GM21786 (cell line): ENCODE measurements at regions not wholly inside any gene's neighbourhood (a gene's known extent, or its start where the extent isn't known, plus 50 kb on each side); places are given as distances from the start of the nearest gene placed in this dataset.
"Not testable (repeated sequence)": the region's sequence is repeated elsewhere in the genome, so short reads cannot be mapped to it uniquely, and the experiment has no call there.

ENCODE experiments used
- ATAC-seq: cut with Tn5 transposase; IDR thresholded peaks from one replicate; pipeline ENCODE4 v1.9.1; 2021; ENCODE audit not compliant: unreplicated experiment

GRCh38 chr16:85270374-85270773, 158.1 kb upstream of the CIBAR2 start:
- ATAC-seq: no peak

GRCh38 chr16:85271198-85271597, 158.9 kb upstream of the CIBAR2 start:
- no peak for ATAC-seq

GRCh38 chr16:85273293-85273692, 161.0 kb upstream of the CIBAR2 start:
- ATAC-seq: no peak

DNA sequence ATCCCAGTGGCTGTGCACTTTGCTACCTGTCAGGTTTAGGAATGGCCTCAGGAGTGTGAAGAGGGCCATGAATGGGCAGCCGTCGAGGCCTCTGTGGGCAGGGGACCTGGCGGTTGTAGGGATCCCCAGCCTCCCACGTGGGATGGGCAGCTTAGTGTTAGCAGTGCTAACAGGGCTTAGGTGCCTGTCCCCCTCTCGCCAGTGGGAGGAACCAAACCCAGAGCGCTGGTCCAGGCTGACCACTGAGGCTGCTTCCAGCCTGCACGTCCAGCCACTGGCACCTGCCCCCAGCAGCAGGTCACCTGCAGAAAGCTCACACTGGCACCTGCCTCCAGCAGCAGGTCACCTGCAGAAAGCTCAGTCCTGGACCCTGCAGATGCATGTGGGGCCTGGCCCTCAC, 162.2 kb upstream of the CIBAR2 start:
- no peak for ATAC-seq

GRCh38 chr16:85274924-85275323, 162.7 kb upstream of the CIBAR2 start:
- no peak for ATAC-seq

- ATAC-seq: no peak
These were observed 163.4 kb upstream of the CIBAR2 start for GRCh38 chr16:85275533-85276249.

GRCh38 chr16:85276258-85276657, 164.0 kb upstream of the CIBAR2 start:
- ATAC-seq: no peak

GRCh38 chr16:85276721-85277120, 164.4 kb upstream of the CIBAR2 start:
- ATAC-seq: no peak

- no peak for ATAC-seq
These were observed 166.6 kb upstream of the CIBAR2 start for GRCh38 chr16:85278839-85279238.

GRCh38 chr16:85279402-85279801, 167.1 kb upstream of the CIBAR2 start:
- ATAC-seq: no peak

- ATAC-seq: no peak
These were observed 167.7 kb upstream of the CIBAR2 start for GRCh38 chr16:85279825-85280545.

DNA sequence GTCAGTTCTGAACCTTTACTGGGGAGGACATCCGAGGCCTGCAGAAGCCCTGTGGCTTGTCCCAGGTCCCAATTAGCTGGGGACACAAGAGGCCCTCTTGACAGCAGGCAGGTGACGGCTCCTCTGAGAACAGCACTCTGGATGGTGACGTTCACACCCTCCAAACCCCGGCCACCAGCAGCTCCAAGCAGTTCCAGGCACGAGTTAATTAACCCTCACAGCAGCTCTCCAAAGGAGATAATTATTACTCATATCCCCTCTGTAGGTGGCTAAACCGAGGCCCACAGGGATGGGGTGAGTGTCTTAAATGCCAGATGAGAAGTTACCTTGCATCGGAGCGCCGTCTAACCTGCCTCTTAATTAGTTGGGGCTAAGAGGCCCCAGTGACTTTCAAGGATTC, 168.9 kb upstream of the CIBAR2 start:
- ATAC-seq: no peak

DNA sequence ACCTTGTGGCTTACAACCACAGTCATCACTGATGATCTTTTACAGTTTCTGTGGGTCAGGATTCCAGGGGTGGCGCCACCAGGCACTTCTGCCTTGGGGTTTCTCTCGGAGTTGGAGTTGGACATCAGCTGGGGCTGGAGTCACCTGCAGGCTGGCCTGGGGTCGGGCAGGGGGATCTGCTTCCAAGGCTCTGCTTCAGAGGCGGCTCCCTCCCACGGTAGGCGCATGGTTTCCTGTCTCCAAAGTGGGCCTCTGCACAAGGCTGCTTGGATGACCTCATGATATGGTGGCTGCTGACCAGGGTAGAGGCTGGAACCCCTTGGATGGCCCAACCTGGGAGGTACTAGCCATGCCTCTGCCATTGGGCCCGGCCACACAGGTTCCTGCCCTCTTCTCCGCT, 170.6 kb upstream of the CIBAR2 start:
- no peak for ATAC-seq

DNA sequence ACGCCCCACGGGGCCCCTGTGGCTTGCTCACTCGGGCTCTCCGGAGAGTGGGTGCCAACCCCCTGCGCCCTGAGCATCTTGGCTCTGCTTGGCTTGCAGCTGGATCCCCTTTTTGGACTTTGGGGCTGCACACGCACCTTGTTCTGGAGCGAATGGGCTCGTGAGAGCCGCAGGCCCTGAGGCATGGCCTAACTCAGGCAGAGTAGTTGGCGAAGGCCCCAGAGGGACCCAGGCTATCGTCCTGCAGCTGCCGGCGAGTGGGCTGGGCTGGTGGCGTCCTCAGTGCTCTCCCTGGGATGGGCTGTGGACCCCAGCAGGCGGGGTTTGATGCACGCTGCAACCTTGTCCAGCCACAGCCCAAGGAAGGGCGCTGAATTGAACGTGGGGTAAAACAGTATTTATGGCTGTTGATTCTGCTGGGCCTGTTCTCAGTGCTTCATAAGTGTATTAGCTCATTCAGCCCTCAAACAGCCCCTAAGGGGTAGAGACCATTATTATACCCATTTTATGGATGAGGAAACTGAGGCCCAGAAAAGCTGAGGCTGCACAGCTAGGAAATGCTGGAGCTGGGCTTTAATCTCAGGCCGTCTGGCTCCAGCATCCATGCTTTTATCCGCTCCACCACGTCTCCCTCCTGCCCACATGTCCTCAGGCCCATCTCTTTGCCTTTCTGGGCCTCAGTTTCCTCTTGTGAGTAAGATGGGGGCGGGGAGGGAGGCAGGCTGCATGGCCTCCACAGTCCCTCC, 171.2 kb upstream of the CIBAR2 start:
- ATAC-seq: no peak

DNA sequence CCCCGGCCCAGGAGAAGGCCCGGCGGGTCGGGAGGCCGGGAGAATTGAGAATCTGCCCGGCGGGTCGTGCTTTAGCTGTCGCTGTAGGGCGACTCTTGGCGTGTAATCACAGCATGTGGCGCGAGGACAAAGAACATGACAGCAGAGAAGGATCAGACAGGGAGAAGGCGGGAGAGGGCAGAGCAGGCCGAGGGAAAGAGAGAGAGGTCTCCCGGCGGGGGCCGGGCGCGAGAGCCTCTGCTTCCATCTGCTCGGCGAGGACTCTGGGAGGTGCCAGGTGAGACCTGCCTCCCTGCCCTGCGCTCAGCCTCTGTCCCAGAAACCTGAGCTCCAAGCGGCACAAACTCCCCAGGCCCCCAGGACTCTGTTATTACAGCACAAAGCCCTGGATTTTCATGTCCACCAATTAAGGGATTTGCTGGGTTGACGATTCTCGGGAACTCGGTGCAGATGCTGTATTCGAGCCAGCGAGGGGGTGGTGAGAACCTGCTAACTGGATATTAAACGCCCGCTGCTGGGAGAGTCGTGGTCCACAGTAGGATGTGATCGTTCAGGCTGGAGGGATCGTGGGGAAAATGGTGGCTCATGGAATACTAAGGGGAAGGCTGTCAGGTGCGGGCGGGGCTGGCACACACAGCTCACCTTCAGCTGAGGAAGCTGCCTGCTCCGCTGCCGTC, 172.0 kb upstream of the CIBAR2 start:
- ATAC-seq: no peak

GRCh38 chr16:85285681-85286065, 173.4 kb upstream of the CIBAR2 start:
- ATAC-seq: no peak

DNA sequence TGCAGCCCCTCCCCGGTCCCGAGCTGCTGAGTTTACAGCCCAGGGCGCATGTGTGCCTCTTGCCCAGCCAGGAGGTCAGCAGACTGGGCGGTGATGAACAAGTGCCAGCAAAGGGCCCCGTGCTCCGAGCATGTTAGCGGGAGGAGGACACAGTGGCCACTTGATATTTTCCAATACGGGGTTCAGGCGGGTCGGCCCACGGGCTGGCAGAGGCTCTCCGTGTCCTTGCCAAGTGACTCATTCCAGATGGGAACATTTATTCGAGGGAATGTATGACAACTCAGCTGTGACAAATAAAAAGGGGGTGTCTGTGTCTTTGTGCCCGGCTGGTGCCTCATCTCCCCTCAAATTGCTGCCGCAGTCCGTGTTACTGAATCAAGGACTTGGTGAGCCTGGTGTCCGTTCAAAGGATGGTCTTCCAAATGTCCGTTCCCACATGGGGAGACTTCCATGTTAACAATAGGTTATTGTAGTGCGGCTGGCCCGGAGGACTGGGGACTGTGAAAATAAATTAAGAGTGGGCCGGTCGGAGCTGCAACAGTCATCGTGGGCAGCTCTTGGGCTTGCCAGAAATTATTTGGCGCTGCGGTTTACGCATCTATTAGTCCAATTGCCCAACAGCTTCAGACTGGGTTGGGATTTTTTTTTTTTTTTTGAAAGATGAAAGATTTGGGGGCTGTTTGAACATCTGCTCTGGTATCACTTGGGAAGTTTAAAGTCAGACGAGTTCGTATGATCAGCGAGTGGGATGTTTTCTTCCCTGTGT, 174.0 kb upstream of the CIBAR2 start:
- ATAC-seq: no peak

GRCh38 chr16:85286951-85287814, 174.9 kb upstream of the CIBAR2 start:
- no peak for ATAC-seq

DNA sequence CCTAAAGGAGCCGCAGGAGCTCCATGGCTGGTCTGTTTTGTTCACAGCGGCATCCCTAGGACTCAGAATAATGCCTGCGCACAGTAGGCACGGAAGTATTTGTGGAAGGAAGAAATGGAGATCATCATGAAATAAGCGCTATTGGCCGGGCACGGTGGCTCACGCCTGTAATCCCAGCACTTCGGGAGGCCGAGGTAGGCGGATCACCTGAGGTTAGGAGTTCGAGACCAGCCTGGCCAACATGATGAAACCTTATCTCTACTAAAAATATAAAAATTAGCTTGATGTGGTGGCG, 175.5 kb upstream of the CIBAR2 start:
- ATAC-seq: not testable (repeated sequence)

DNA sequence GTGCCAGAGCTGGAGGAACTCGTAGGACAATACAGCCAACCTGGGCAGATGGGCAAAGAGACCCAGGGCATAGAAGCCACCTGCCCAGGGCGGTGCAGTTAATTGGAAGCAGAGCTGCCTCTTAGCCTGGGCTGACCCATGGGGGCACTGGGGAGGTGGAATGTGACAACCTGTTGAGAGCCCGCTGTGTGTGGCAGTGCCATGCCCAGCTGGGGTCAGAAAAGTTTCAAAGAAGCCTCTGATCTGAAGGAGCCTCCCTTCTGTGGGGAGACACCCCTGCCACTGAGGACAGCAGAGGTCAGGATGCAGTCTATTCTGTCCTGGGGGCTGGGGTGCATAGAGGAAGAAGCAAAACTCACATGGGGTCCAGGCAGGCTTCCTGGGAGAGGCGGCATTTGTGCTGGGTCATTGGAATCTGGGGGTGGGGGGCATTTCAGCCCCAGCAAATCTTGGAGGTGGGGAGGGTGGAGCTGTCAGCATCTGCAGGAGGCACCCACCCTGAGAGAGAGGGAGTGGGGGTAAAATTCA, 176.1 kb upstream of the CIBAR2 start:
- no peak for ATAC-seq
